ENCODE measurements at regions not wholly inside any gene's neighbourhood (a gene's known extent, or its start where the extent isn't known, plus 50 kb on each side); places are given as distances from the start of the nearest gene placed in this dataset.

GRCh38 chr2:53455094-53455493 is 312.5 kb upstream of the CHAC2 start:
- Histone ChIP-seq H3K27ac (no peak overlapping the region), H3K9me3 (ENCODE audit: low read depth) (no peaks in the 10 kb centered on the region), H3K27me3 (replicated peaks; ENCODE audit: insufficient read depth) (no peaks in the 10 kb centered on the region; the same call in 1 of the 2 replicates), H2AFZ (no peak overlapping the region), H3K4me1 (ENCODE audit: insufficient read depth) (no peaks in the 10 kb centered on the region), H3K79me2 (ENCODE audit: insufficient read depth) (no peaks in the 10 kb centered on the region), H3K9ac (no peak overlapping the region), H3F3A (ENCODE audit: insufficient read depth) (no peaks in the 10 kb centered on the region), H3K36me3 (ENCODE audit: low read depth) (no peaks in the 10 kb centered on the region), H3K9me2 (ENCODE audit: insufficient read depth) (no peaks in the 10 kb centered on the region), H3K4me2 (ENCODE audit: unreplicated experiment) (no peak overlapping the region), H4K20me1 (ENCODE audit: insufficient read depth) (no peaks in the 10 kb centered on the region), H3K4me3 (no peak overlapping the region)
- 78 to 83% methylated on average over 6 of the region's 6 CpGs for WGBS, 2 experiments (ENCODE audit: low coverage in 1 of 2, low lambda C conversion rate in 2 of 2, missing lambda C conversion rate in 2 of 2)
- in situ Hi-C loops (cut with MboI) = no loop called here
- no peak for DNase-seq
- TF ChIP-seq EZH2 (IDR thresholded peaks at IDR 0.05; ENCODE audit: insufficient read depth, poor library complexity, severe bottlenecking) = no peak
- no peak for TF ChIP-seq EZH2phosphoT487 (IDR thresholded peaks at IDR 0.05; ENCODE audit: insufficient read depth, low read depth)

DNA sequence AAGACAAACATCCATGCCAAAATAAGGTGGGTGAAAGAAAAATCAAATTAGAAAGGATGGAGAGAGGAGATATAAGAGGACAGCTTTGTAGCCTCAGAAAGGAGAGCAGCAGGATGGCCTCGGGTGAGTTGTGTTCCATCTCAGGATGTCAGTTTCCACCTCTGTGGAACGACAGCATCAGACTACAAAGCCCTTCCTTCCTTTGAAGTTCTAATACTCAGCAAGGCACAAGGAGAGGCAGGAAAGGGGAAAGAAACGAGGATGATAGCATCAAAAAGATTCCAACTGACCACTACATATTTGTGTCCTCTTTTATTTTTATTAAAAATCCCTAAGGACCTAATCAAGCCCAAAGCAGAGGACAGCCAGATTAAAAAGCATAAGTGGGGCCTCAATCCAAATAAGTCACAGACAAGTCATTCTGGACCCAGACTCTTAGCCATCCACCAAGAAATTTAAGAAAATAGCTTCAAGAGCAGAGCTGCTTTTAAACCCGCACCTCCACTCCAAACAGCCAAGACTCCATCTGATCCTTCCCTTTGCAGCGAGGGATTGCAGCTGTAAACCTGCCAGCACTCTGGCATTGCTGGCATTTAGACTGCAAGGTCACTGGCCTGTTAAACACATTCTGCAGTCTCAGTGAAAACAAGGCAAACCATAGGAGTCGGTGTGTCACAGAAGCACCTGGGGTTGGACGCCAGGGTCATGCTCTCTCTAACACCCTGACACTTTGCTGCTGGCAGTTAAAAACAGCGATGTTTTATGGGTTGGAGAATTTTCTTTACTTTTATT is 314.5 kb upstream of the CHAC2 start:
- DNase-seq = no peak
- Histone ChIP-seq H3K4me3 (no peak overlapping the region), H3K27ac (no peak overlapping the region), H3F3A (ENCODE audit: insufficient read depth) (no peaks in the 10 kb centered on the region), H3K4me2 (ENCODE audit: unreplicated experiment) (no peak overlapping the region), H3K36me3 (ENCODE audit: low read depth) (no peaks in the 10 kb centered on the region), H3K9me2 (ENCODE audit: insufficient read depth) (no peaks in the 10 kb centered on the region), H3K79me2 (ENCODE audit: insufficient read depth) (no peaks in the 10 kb centered on the region), H3K9ac (no peak overlapping the region), H2AFZ (no peak overlapping the region), H3K9me3 (ENCODE audit: low read depth) (no peaks in the 10 kb centered on the region), H3K27me3 (replicated peaks; ENCODE audit: insufficient read depth) (no peaks in the 10 kb centered on the region; the same call in 1 of the 2 replicates), H3K4me1 (ENCODE audit: insufficient read depth) (no peaks in the 10 kb centered on the region), H4K20me1 (ENCODE audit: insufficient read depth) (no peaks in the 10 kb centered on the region)
- in situ Hi-C loops (cut with MboI) = no loop called here
- TF ChIP-seq EZH2phosphoT487 (IDR thresholded peaks at IDR 0.05; ENCODE audit: insufficient read depth, low read depth) (no peak), EZH2 (IDR thresholded peaks at IDR 0.05; ENCODE audit: insufficient read depth, poor library complexity, severe bottlenecking) (no peak)
- 43 to 50% methylated on average over 8 of the region's 8 CpGs for WGBS, 2 experiments (ENCODE audit: low coverage in 1 of 2, low lambda C conversion rate in 2 of 2, missing lambda C conversion rate in 2 of 2)

DNA sequence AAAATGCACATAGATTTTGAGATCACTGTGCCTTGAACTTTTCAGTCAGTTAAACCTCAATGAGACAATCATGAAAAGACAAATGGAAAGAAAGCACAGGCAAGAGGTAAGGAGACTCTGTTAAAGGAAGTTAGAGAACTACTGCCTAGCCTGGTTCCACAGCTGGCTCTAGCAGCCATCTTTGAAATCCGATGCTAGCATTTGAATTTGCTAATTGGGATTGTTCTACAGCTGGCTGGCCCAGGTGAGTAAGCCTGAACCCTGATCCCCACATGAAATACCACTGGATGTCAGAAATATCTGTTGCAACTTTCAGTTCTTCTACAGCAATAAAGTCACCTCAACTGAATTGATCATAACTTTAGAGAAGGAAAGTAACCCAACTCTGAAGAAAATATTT is 315.2 kb upstream of the CHAC2 start:
- Histone ChIP-seq H4K20me1 (ENCODE audit: insufficient read depth) (no peaks in the 10 kb centered on the region), H3K9ac (no peak overlapping the region), H3K4me1 (ENCODE audit: insufficient read depth) (no peaks in the 10 kb centered on the region), H2AFZ (no peak overlapping the region), H3F3A (ENCODE audit: insufficient read depth) (no peaks in the 10 kb centered on the region), H3K4me3 (no peak overlapping the region), H3K9me2 (ENCODE audit: insufficient read depth) (no peaks in the 10 kb centered on the region), H3K79me2 (ENCODE audit: insufficient read depth) (no peaks in the 10 kb centered on the region), H3K4me2 (ENCODE audit: unreplicated experiment) (no peak overlapping the region), H3K36me3 (ENCODE audit: low read depth) (no peaks in the 10 kb centered on the region), H3K27ac (no peak overlapping the region), H3K27me3 (replicated peaks; ENCODE audit: insufficient read depth) (no peaks in the 10 kb centered on the region; the same call in 1 of the 2 replicates), H3K9me3 (ENCODE audit: low read depth) (no peaks in the 10 kb centered on the region)
- TF ChIP-seq EZH2 (IDR thresholded peaks at IDR 0.05; ENCODE audit: insufficient read depth, poor library complexity, severe bottlenecking) = no peak
- TF ChIP-seq EZH2phosphoT487 (IDR thresholded peaks at IDR 0.05; ENCODE audit: insufficient read depth, low read depth) = no peak
- DNase-seq = no peak
- WGBS, 2 experiments (ENCODE audit: low coverage in 1 of 2, low lambda C conversion rate in 2 of 2, missing lambda C conversion rate in 2 of 2) = 28 to 50% methylated on average over 1 of the region's 1 CpG
- in situ Hi-C loops (cut with MboI) = no loop called here

DNA sequence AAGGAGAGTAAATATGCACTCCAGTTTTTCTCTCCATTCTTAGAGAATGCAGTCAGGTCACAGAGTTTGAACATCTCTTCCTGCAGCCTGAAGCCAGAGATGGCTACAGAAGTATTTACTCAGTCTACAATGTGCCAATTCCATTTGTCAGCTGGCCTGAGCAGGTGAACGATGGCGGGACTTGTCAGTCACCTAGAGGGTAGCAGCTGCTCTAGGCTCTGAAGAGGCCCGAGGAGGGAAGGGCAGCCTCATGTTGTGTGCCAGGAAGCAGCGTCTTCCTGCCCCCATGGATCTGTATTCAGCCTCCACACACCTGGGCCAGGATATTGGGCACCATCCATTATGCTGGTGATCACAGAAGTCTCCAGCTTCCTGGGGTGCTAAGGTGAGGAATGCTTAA is 316.7 kb upstream of the CHAC2 start:
- TF ChIP-seq EZH2phosphoT487 (IDR thresholded peaks at IDR 0.05; ENCODE audit: insufficient read depth, low read depth) (no peak), EZH2 (IDR thresholded peaks at IDR 0.05; ENCODE audit: insufficient read depth, poor library complexity, severe bottlenecking) (no peak)

More for the DNA sequence above, 316.7 kb upstream of the CHAC2 start:
- Histone ChIP-seq H3K4me1 (ENCODE audit: insufficient read depth) (peaks cover 3% of the 10 kb centered on the region; the same call in 1 of the 2 replicates), H4K20me1 (ENCODE audit: insufficient read depth) (no peaks in the 10 kb centered on the region), H3K9me2 (ENCODE audit: insufficient read depth) (no peaks in the 10 kb centered on the region), H3K27me3 (replicated peaks; ENCODE audit: insufficient read depth) (no peaks in the 10 kb centered on the region; the same call in 1 of the 2 replicates), H2AFZ (no peak overlapping the region), H3K4me2 (ENCODE audit: unreplicated experiment) (no peak overlapping the region), H3K27ac (no peak overlapping the region), H3K79me2 (ENCODE audit: insufficient read depth) (no peaks in the 10 kb centered on the region), H3K36me3 (ENCODE audit: low read depth) (no peaks in the 10 kb centered on the region), H3K4me3 (no peak overlapping the region), H3F3A (ENCODE audit: insufficient read depth) (no peaks in the 10 kb centered on the region), H3K9ac (no peak overlapping the region), H3K9me3 (ENCODE audit: low read depth) (no peaks in the 10 kb centered on the region)
- in situ Hi-C loops (cut with MboI) = no loop called here
- DNase-seq = no peak
- 64 to 70% methylated on average over 4 of the region's 4 CpGs for WGBS, 2 experiments (ENCODE audit: low coverage in 1 of 2, low lambda C conversion rate in 2 of 2, missing lambda C conversion rate in 2 of 2)

All from GM23248 (cell line).